ENCODE measurements at regions not wholly inside any gene's neighbourhood (a gene's known extent, or its start where the extent isn't known, plus 50 kb on each side); places are given as distances from the start of the nearest gene placed in this dataset.

- Histone ChIP-seq H3K27me3 (ENCODE audit: control insufficient read depth, insufficient read depth, low read length) (no peaks in the 10 kb centered on the region), H3K36me3 (ENCODE audit: control insufficient read depth, insufficient read depth, low read length) (no peaks in the 10 kb centered on the region), H3K4me3 (ENCODE audit: low read depth, low read length) (no peak overlapping the region)
- FAIRE-seq = no peak
- no peak for DNase-seq (ENCODE audit: low read depth)
- TF ChIP-seq CTCF (IDR thresholded peaks at IDR 0.05; ENCODE audit: insufficient read depth, low read length, severe bottlenecking) = no peak
These were observed 132.2 kb upstream of the TNRC6C start for GRCh38 chr17:77826132-77826873.

- DNase-seq (ENCODE audit: low read depth) (no peak), FAIRE-seq (no peak)
- Histone ChIP-seq H3K27me3 (ENCODE audit: control insufficient read depth, insufficient read depth, low read length) (no peaks in the 10 kb centered on the region), H3K36me3 (ENCODE audit: control insufficient read depth, insufficient read depth, low read length) (no peaks in the 10 kb centered on the region), H3K4me3 (ENCODE audit: low read depth, low read length) (no peak overlapping the region)
- no peak for TF ChIP-seq CTCF (IDR thresholded peaks at IDR 0.05; ENCODE audit: insufficient read depth, low read length, severe bottlenecking)
These were observed 131.5 kb upstream of the TNRC6C start for GRCh38 chr17:77827039-77827438.

GRCh38 chr17:77827511-77827910, 131.0 kb upstream of the TNRC6C start:
- H3K27me3 ChIP-seq (ENCODE audit: control insufficient read depth, insufficient read depth, low read length) = no peaks in the 10 kb centered on the region
- H3K36me3 ChIP-seq (ENCODE audit: control insufficient read depth, insufficient read depth, low read length) = no peaks in the 10 kb centered on the region
- H3K4me3 ChIP-seq (ENCODE audit: low read depth, low read length) = no peak overlapping the region
- no peak for FAIRE-seq
- no peak for DNase-seq (ENCODE audit: low read depth)
- no peak for TF ChIP-seq CTCF (IDR thresholded peaks at IDR 0.05; ENCODE audit: insufficient read depth, low read length, severe bottlenecking)

- Histone ChIP-seq H3K4me3 (ENCODE audit: low read depth, low read length) (no peak overlapping the region), H3K27me3 (ENCODE audit: control insufficient read depth, insufficient read depth, low read length) (no peaks in the 10 kb centered on the region), H3K36me3 (ENCODE audit: control insufficient read depth, insufficient read depth, low read length) (no peaks in the 10 kb centered on the region)
- TF ChIP-seq CTCF (IDR thresholded peaks at IDR 0.05; ENCODE audit: insufficient read depth, low read length, severe bottlenecking) = no peak
- no peak for DNase-seq (ENCODE audit: low read depth)
- FAIRE-seq = peak; percentile 99
These were observed 129.6 kb upstream of the TNRC6C start for GRCh38 chr17:77828749-77829539.

- no peak overlapping the region for H3K4me3 ChIP-seq (ENCODE audit: low read depth, low read length)
- no peaks in the 10 kb centered on the region for H3K27me3 ChIP-seq (ENCODE audit: control insufficient read depth, insufficient read depth, low read length)
- no peak for DNase-seq (ENCODE audit: low read depth)
- no peak for FAIRE-seq
- no peak for TF ChIP-seq CTCF (IDR thresholded peaks at IDR 0.05; ENCODE audit: insufficient read depth, low read length, severe bottlenecking)
- H3K36me3 ChIP-seq (ENCODE audit: control insufficient read depth, insufficient read depth, low read length) = no peaks in the 10 kb centered on the region
These were observed 128.4 kb upstream of the TNRC6C start for GRCh38 chr17:77829843-77830799.

All from bronchial epithelial cell (primary cell).